MCF 10A (cell line): ENCODE measurements at regions not wholly inside any gene's neighbourhood (a gene's known extent, or its start where the extent isn't known, plus 50 kb on each side); places are given as distances from the start of the nearest gene placed in this dataset.
A peak's percentile ranks its signal among the peaks of the same experiment; 100 is the strongest.

Experiments
- BruUV-seq: library from RNA; stranded (reverse); fragments of 400-500 nt; replicated peaks from 2 replicates; lab custom pipeline; 2021; lab: Mats Ljungman, UMichigan
- CTCF ChIA-PET: fragments of 300-600 bp; sonication (Branson Sonifier 250); formaldehyde crosslinking; extraction: SDS; loops from one replicate; lab custom pipeline; 2021; ENCODE audit warnings: antibody characterized with exemption, inconsistent platforms; lab: Yijun Ruan, JAX
- POLR2A ChIA-PET: fragments of 300-600, 350-650 bp; sonication (Branson Sonifier 250); formaldehyde crosslinking; extraction: SDS; loops from one replicate; lab custom pipeline; 2020; ENCODE audit warnings: antibody characterized with exemption, inconsistent platforms; lab: Yijun Ruan, JAX
- DNase-seq: peaks from one replicate; pipeline ENCODE4 v3.0.0-alpha.2; 2018; ENCODE audit not compliant: unreplicated experiment
- H3K27ac Mint-ChIP-seq: one replicate; pipeline ENCODE4 v1.8.0; 2022; ENCODE audit warnings: mild to moderate bottlenecking, low read depth, mixed read lengths; ENCODE audit not compliant: unreplicated experiment
- H3K27me3 Mint-ChIP-seq: one replicate; pipeline ENCODE4 v1.8.0; 2022; ENCODE audit warnings: mixed read lengths; ENCODE audit not compliant: insufficient read depth, unreplicated experiment
- H3K36me3 Mint-ChIP-seq: one replicate; pipeline ENCODE4 v1.8.0; 2022; ENCODE audit warnings: mild to moderate bottlenecking, moderate library complexity, mixed read lengths; ENCODE audit not compliant: insufficient read depth, unreplicated experiment
- H3K4me1 Mint-ChIP-seq: one replicate; pipeline ENCODE4 v1.8.0; 2022; ENCODE audit warnings: mixed read lengths; ENCODE audit not compliant: insufficient read depth, unreplicated experiment
- H3K4me3 Mint-ChIP-seq: one replicate; pipeline ENCODE4 v1.8.0; 2022; ENCODE audit warnings: mild to moderate bottlenecking, moderate library complexity, mixed read lengths; ENCODE audit not compliant: unreplicated experiment
- H3K9me3 Mint-ChIP-seq: one replicate; pipeline ENCODE4 v1.8.0; 2022; ENCODE audit warnings: mixed read lengths; ENCODE audit not compliant: unreplicated experiment
- intact Hi-C: fragments of 100-400 bp; cut with micrococcal nuclease; formaldehyde crosslinking; loops from 2 replicates; pipeline ENCODE4 v1.14.1; 2022
- TF ChIP-seq, protein P1 (sequence below): fragments of 200-600 bp; IDR thresholded peaks from one replicate; pipeline ENCODE4 v1.8.0; 2022; ENCODE audit warnings: antibody characterized with exemption, mild to moderate bottlenecking; ENCODE audit not compliant: unreplicated experiment

DNA sequence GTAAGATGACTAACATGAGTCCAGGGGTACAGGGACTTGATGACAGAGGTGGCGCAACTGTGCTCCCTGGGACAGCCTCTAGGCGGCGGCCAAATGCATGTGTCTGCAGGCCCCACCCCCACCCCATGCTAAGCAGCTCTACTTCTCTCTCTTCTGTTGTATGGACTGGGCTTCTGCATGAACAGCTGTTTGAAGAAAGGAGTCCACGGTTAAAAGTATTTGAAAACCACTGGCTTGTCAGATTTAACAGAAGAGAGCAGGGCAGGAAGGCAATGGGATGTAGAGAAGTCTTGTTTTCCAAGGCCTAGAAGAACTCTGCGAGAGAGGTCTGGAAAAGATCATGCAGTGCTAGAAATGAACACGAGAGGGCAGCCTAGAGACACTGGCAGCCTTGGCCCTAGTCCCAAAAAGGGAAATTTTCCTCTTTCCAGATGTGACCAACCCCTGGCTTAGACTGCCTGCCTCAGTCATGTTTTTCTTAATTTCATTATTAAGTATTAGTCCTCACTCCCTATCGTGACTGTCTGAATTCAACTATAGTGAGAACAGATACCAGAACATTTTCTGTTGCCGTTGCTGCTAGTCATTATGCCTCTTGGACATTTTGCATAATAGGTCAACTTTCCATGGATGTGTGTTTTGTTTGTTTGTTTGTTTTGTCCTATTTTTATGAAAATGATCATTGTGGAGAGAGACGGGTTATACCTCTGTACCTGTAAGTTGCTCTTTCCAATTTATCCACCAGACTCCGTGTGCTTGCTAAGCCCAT lies 265.0 kb downstream of the ADGRG6 start:
- TF ChIP-seq, protein P1, sequence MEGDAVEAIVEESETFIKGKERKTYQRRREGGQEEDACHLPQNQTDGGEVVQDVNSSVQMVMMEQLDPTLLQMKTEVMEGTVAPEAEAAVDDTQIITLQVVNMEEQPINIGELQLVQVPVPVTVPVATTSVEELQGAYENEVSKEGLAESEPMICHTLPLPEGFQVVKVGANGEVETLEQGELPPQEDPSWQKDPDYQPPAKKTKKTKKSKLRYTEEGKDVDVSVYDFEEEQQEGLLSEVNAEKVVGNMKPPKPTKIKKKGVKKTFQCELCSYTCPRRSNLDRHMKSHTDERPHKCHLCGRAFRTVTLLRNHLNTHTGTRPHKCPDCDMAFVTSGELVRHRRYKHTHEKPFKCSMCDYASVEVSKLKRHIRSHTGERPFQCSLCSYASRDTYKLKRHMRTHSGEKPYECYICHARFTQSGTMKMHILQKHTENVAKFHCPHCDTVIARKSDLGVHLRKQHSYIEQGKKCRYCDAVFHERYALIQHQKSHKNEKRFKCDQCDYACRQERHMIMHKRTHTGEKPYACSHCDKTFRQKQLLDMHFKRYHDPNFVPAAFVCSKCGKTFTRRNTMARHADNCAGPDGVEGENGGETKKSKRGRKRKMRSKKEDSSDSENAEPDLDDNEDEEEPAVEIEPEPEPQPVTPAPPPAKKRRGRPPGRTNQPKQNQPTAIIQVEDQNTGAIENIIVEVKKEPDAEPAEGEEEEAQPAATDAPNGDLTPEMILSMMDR: peak; percentile 76
- BruUV-seq: no TSS peak
- no peaks in the 10 kb centered on the region for H3K27me3 Mint-ChIP-seq
- POLR2A ChIA-PET: interaction anchor here (0.6 to 1.2 kb wide), 2 partner anchors 36 to 69 kb away, joined by 3 to 4 read pairs; no protein-coding TSS in a partner anchor
- no peak overlapping the region for H3K4me3 Mint-ChIP-seq
- peaks cover 27% of the 10 kb centered on the region for H3K4me1 Mint-ChIP-seq
- peak; percentile 73 for DNase-seq
- intact Hi-C loops: loop anchor here (2.0 to 5.0 kb wide), 3 partner anchors 92 to 860 kb away; no protein-coding TSS in a partner anchor
- H3K9me3 Mint-ChIP-seq: no peaks in the 10 kb centered on the region
- H3K27ac Mint-ChIP-seq: no peak overlapping the region
- no peaks in the 10 kb centered on the region for H3K36me3 Mint-ChIP-seq
- CTCF ChIA-PET: interaction anchor here (0.6 to 3.7 kb wide), 24 partner anchors 8 to 1384 kb away, joined by 3 to 16 read pairs (median 4); no protein-coding TSS in a partner anchor

DNA sequence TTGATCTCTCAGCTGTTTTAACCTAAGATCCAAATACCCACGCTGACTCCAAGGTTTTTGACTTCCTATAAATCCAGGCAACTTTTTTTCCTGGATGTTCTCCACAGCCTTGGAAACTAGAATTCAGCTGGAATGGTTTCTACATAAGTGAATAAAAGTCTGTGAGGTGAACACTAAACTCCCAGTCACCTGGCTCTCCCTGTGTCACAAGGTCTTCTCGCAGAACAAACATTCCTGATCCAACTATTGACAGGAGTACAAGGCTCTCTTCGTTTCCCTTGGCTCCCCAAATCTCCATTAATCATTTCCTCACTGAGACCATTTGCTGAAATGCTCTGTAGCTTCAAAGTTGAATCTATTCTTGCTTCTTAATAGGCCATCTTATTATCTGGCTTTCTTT lies 265.7 kb downstream of the ADGRG6 start:
- no peaks in the 10 kb centered on the region for H3K27me3 Mint-ChIP-seq
- no peak overlapping the region for H3K27ac Mint-ChIP-seq

DNA sequence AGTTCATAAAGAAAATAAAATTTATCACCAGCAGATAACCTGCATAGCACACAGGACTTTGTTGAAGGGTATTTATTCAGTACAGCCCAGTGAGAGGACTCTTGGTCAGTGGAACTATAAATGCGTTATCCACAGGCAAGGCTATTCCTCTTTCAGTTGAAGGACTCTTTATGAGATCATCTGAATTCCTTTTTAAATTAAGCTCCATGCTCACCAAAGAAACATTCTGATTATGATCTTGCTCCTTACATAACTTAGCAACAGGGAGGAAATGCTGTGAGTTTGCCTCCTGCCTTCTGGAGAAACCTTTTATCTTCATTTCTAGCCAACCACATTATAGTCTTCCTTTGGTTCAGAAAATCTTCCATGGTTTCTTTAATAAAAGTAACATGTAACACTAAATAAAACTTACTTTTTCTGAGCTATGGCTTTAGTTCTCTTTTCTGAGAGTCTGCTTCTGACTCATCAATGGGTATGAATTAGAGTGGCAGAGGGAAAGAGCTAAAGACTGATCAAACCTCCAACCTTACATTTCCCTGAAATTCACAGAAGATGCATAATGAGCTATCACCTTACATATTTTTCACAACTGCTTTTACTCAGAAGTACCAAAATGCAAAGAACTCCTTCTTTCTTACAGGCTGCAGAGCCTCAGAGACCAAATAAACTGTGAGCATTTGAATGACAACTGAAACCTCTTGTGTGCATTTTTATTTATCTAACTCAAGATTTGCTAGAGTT lies 267.2 kb downstream of the ADGRG6 start:
- Mint-ChIP-seq H3K9me3 (peaks cover 12% of the 10 kb centered on the region), H3K27me3 (no peaks in the 10 kb centered on the region), H3K4me3 (no peak overlapping the region), H3K36me3 (no peaks in the 10 kb centered on the region), H3K27ac (no peak overlapping the region), H3K4me1 (peaks cover 27% of the 10 kb centered on the region)
- ChIA-PET POLR2A (interaction anchor here (0.6 to 1.5 kb wide), 2 partner anchors 114 to 1176 kb away, joined by 3 read pairs; no protein-coding TSS in a partner anchor), CTCF (interaction anchor here (0.6 to 2.5 kb wide), 6 partner anchors 16 to 134 kb away, joined by 3 to 9 read pairs (median 4); no protein-coding TSS in a partner anchor)
- intact Hi-C loops: loop anchor here (5.0 kb wide), 1 partner anchor 858 kb away; no protein-coding TSS in a partner anchor
- TF ChIP-seq, protein P1: no peak
- no peak for DNase-seq
- no TSS peak for BruUV-seq

More for the DNA sequence above, 265.7 kb downstream of the ADGRG6 start:
- no peaks in the 10 kb centered on the region for H3K36me3 Mint-ChIP-seq
- H3K4me1 Mint-ChIP-seq: peaks cover 27% of the 10 kb centered on the region
- intact Hi-C loops: loop anchor here (2.0 to 5.0 kb wide), 3 partner anchors 93 to 860 kb away; no protein-coding TSS in a partner anchor
- no peak for DNase-seq
- ChIA-PET POLR2A (no interaction called here), CTCF (interaction anchor here (0.6 to 2.5 kb wide), 15 partner anchors 18 to 1383 kb away, joined by 3 to 9 read pairs (median 3); no protein-coding TSS in a partner anchor)
- peaks cover under 1% of the 10 kb centered on the region for H3K9me3 Mint-ChIP-seq
- no TSS peak for BruUV-seq
- no peak overlapping the region for H3K4me3 Mint-ChIP-seq
- TF ChIP-seq, protein P1: no peak
